ENCODE measurements at regions not wholly inside any gene's neighbourhood (a gene's known extent, or its start where the extent isn't known, plus 50 kb on each side); places are given as distances from the start of the nearest gene placed in this dataset.
"Not testable (repeated sequence)": the region's sequence is repeated elsewhere in the genome, so short reads cannot be mapped to it uniquely, and the experiment has no call there.

GRCh38 chr1:105608713-105609112 is 1447.8 kb upstream of the PRMT6 start:
- peak; percentile 38 for TF ChIP-seq CTCF (IDR thresholded peaks at IDR 0.05; ENCODE audit: low read depth, low read length)
- DNase-seq (ENCODE audit: extremely low read depth, low read depth), result peak; percentile 1

- TF ChIP-seq CTCF (IDR thresholded peaks at IDR 0.05; ENCODE audit: low read depth, low read length), result no peak
- DNase-seq (ENCODE audit: extremely low read depth, low read depth), result no peak
These were observed 1430.0 kb upstream of the PRMT6 start for GRCh38 chr1:105626276-105626987.

- not testable (repeated sequence) for DNase-seq (ENCODE audit: extremely low read depth, low read depth)
These were observed 1425.2 kb upstream of the PRMT6 start for GRCh38 chr1:105631153-105631744.

GRCh38 chr1:105632342-105633196 is 1423.9 kb upstream of the PRMT6 start:
- no peak for DNase-seq (ENCODE audit: extremely low read depth, low read depth)
- TF ChIP-seq CTCF (IDR thresholded peaks at IDR 0.05; ENCODE audit: low read depth, low read length), result no peak

- TF ChIP-seq CTCF (IDR thresholded peaks at IDR 0.05; ENCODE audit: low read depth, low read length), result no peak
- DNase-seq (ENCODE audit: extremely low read depth, low read depth), result no peak
These were observed 1420.4 kb upstream of the PRMT6 start for GRCh38 chr1:105636052-105636451.

- TF ChIP-seq CTCF (IDR thresholded peaks at IDR 0.05; ENCODE audit: low read depth, low read length), result no peak
These were observed 1415.1 kb upstream of the PRMT6 start for GRCh38 chr1:105641407-105641806.

GRCh38 chr1:105652109-105652508 is 1404.4 kb upstream of the PRMT6 start:
- DNase-seq (ENCODE audit: extremely low read depth, low read depth), result no peak
- TF ChIP-seq CTCF (IDR thresholded peaks at IDR 0.05; ENCODE audit: low read depth, low read length), result no peak

More at GRCh38 chr1:105641407-105641806, 1415.1 kb upstream of the PRMT6 start:
- DNase-seq (ENCODE audit: extremely low read depth, low read depth), result no peak
